DMS 273 (cell line): ENCODE measurements at regions not wholly inside any gene's neighbourhood (a gene's known extent, or its start where the extent isn't known, plus 50 kb on each side); places are given as distances from the start of the nearest gene placed in this dataset.
"Not testable (repeated sequence)": the region's sequence is repeated elsewhere in the genome, so short reads cannot be mapped to it uniquely, and the experiment has no call there.

Experiments used
- DNase-seq: peaks from one replicate; lab custom pipeline; 2025; ENCODE audit not compliant: unreplicated experiment; lab: John Stamatoyannopoulos, UW

- no peak for DNase-seq
These were observed 55.3 kb downstream of the RPL10L start for GRCh38 chr14:46596236-46596635.

GRCh38 chr14:46582826-46583225 lies 68.8 kb downstream of the RPL10L start:
- DNase-seq: no peak

- peak; percentile 58 for DNase-seq
These were observed 70.4 kb downstream of the RPL10L start for GRCh38 chr14:46581036-46581671.

- no peak for DNase-seq
These were observed 76.6 kb downstream of the RPL10L start for GRCh38 chr14:46574978-46575375.

- no peak for DNase-seq
These were observed 77.2 kb downstream of the RPL10L start for GRCh38 chr14:46574221-46574977.

GRCh38 chr14:46573498-46573897 lies 78.1 kb downstream of the RPL10L start:
- DNase-seq: no peak

- DNase-seq: no peak
These were observed 79.6 kb downstream of the RPL10L start for GRCh38 chr14:46571970-46572369.

- DNase-seq: not testable (repeated sequence)
These were observed 83.4 kb downstream of the RPL10L start for GRCh38 chr14:46568161-46568560.

DNA sequence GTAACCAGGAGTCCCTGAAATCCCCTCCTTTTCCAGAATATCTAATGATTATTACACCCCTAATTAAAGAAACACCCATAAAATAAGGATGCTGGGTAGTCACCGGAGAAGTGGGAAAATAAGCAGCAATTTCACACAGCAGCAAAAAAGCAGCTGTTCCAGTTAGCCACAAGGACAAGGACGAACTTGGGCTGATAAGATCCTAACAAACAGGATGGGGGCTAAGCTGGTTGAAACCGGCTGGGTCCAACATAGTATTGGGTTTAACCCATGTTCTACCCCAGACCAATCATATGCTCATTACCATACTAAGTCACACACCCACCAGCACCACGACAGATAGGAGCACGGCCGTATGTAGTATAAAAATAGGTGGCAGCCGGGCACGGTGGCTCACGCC lies 100.7 kb downstream of the RPL10L start:
- DNase-seq: no peak

- DNase-seq: no peak
These were observed 110.6 kb downstream of the RPL10L start for GRCh38 chr14:46540986-46541385.

- no peak for DNase-seq
These were observed 132.5 kb downstream of the RPL10L start for GRCh38 chr14:46519121-46519520.

DNA sequence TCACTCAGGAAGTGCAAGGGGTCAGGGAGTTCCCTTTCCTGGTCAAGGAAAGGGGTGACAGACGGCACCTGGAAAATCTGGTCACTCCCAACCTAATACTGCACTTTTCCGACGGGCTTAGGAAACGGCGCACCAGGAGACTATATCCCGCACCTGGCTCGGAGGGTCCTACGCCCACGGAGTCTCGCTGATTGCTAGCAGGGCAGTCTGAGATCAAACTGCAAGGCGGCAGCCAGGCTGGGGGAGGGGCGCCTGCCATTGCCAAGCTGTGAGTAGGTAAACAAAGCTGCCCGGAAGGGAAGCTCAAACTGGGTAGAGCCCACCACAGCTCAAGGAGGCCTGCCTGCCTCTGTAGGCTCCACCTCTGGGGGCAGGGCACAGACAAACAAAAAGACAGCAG lies 142.8 kb downstream of the RPL10L start:
- not testable (repeated sequence) for DNase-seq

DNA sequence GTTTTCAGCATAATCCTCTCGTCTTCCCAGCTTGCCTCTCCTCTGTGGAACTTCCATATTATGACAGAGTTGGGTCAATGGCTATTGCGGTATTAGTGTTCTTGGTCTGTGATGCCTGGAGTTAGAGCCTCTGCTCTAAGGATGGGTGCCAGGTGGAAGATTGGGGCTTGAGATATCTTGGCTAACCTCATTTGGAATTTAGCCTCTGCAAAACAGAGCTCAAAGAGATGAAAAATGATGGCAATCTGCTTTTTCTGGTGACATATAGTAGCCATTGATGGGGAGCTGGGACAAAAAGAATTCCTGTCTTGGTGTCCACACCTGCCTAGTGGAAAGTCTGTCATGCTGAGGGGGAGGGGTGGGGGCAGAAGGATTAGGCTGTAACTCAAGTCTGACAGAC lies 152.1 kb downstream of the RPL10L start:
- no peak for DNase-seq

- no peak for DNase-seq
These were observed 155.2 kb downstream of the RPL10L start for GRCh38 chr14:46496409-46496808.

GRCh38 chr14:46490238-46490685 lies 161.3 kb downstream of the RPL10L start:
- DNase-seq: peak; percentile 28

DNA sequence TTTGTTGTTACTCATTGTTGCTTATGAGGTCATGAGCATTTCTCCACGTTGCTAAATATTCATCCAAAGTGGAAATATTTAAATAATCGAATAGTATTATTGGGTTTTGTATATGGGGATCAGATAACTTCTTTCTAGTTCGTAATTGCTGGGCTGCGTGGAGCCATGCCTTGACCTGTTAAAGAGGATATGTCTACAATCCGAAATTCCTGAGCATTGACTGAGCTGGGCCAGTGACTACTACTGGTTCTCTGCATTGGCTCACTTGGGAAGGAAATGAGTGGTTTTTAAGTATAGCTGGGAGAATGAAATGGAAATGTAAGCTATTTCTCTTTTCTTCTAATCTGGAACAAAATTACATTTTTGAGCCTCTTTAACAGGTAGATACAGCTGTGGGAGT lies 163.2 kb downstream of the RPL10L start:
- DNase-seq: no peak

DNA sequence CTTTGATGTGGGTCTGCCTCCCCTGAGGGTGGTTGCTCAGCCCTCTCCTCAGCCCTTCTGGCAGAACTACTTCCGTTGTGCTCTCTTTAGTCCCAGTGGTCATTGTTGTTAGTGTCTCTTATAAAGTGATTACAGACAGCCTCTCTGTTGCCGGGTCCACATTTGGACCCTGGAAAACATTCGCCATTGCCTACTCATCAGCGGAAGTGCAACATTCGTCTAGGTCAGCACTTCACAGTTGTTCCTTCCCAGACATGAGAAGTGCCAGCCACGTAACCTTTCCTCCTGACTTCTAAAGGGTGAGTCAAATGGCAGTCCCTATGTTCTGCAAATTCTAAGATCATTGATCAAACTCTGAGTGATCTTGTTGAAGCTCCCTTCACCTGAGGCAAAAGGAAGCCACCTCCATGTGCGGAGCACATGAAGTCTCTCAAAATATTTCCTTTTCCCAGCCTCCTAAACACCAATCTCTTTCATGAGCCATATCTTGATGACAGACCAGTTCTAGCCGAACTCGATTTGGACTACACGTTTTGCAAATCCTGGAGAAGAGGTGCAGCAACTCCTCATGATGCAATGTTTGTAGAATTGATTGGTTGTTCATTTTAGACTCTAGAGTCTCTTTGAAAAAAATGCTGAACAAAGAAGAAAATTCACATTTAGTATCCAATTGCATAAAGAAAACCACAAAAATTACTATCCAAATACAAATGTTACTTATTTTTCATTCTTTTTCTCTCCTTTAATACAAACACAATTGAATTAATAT lies 163.8 kb downstream of the RPL10L start:
- no peak for DNase-seq

DNA sequence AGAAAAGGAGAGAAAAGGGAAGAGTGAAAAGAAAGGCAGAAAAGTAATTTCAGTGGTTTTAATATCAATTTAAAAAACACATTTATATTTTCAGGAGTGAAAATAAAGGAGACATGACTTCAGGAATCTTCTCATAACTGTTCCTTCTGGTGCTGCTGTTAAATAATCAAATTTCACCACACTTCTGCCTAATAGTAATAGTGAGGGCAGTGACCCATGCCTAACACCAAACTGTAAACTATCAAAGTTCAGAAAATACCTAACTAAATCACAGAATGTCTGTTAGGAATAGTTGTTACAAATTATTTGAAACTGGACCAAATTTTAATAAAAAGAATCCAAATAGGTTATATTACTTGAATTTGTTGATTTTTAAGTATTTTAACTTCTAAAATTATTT lies 169.4 kb downstream of the RPL10L start:
- DNase-seq: no peak

- DNase-seq: no peak
These were observed 170.8 kb downstream of the RPL10L start for GRCh38 chr14:46480817-46481216.

GRCh38 chr14:46472261-46472660 lies 179.3 kb downstream of the RPL10L start:
- no peak for DNase-seq

DNA sequence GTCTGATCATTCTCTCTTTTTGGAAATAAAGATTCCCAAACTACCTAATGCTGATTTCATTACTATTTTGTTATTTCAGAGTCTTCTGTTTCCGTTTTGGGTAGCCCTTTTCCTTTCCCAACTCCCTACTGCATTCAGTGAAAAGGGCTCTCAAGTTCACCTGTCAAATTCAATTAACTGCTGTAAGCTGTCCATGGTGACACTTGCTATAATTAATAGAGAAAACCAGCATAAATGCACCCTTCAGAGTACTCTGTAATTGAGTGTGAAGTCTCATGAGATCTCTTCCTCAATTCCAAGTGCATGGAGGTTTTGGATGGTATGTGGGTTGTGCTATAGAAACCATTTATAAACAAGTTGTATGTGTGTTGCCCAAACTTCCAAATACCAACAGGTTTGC lies 187.2 kb downstream of the RPL10L start:
- no peak for DNase-seq

DNA sequence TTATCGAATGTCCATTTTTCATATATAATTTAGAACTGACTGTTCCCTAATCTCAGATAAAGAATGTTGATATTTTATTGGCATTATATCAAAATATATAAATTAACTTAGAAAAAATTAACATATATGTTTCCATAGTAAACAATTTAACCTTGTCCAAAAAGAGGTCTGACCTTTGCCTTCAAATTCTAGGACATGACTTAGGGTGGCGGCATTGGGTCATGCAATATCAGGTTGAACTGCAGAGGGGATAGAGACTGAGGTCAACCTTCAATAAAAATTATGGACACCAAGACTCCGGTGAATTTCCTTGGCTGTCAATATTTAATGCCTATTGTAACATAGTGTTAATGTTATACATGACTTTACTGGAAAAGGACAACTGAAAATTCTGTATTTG lies 199.8 kb downstream of the RPL10L start:
- no peak for DNase-seq
